ENCODE measurements at regions not wholly inside any gene's neighbourhood (a gene's known extent, or its start where the extent isn't known, plus 50 kb on each side); places are given as distances from the start of the nearest gene placed in this dataset.
"Not testable (repeated sequence)": the region's sequence is repeated elsewhere in the genome, so short reads cannot be mapped to it uniquely, and the experiment has no call there.

DNA sequence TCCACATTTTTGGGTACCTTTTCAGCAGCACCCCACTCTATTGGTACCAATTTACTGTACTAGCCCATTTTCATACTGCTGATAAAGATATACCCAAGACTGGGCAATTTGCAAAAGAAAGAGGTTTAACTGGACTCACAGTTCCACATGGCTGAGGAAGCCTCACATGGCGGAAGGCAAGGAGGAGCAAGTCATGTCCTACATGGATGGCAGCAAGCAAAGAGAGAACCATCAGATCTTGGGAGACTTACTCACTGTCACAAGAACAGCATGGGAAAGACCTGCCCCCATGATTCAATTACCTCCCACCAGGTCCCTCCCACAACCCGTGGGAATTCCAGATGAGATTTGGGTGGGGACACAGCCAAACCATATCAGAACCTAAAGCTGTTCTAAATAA, 58.5 kb upstream of the ATP5MC3 start:
- not testable (repeated sequence) for TF ChIP-seq POLR2A, POLR2AphosphoS5 (IDR thresholded peaks at IDR 0.05)
- TF ChIP-seq, protein P1, sequence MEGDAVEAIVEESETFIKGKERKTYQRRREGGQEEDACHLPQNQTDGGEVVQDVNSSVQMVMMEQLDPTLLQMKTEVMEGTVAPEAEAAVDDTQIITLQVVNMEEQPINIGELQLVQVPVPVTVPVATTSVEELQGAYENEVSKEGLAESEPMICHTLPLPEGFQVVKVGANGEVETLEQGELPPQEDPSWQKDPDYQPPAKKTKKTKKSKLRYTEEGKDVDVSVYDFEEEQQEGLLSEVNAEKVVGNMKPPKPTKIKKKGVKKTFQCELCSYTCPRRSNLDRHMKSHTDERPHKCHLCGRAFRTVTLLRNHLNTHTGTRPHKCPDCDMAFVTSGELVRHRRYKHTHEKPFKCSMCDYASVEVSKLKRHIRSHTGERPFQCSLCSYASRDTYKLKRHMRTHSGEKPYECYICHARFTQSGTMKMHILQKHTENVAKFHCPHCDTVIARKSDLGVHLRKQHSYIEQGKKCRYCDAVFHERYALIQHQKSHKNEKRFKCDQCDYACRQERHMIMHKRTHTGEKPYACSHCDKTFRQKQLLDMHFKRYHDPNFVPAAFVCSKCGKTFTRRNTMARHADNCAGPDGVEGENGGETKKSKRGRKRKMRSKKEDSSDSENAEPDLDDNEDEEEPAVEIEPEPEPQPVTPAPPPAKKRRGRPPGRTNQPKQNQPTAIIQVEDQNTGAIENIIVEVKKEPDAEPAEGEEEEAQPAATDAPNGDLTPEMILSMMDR (IDR thresholded peaks at IDR 0.05), result not testable (repeated sequence)
